GM19238 (cell line): ENCODE measurements at regions not wholly inside any gene's neighbourhood (a gene's known extent, or its start where the extent isn't known, plus 50 kb on each side); places are given as distances from the start of the nearest gene placed in this dataset.

Source experiments
- DNase-seq: peaks from one replicate; pipeline ENCODE4 v3.0.0; 2011; ENCODE audit warnings: low spot score; ENCODE audit not compliant: insufficient read length

DNA sequence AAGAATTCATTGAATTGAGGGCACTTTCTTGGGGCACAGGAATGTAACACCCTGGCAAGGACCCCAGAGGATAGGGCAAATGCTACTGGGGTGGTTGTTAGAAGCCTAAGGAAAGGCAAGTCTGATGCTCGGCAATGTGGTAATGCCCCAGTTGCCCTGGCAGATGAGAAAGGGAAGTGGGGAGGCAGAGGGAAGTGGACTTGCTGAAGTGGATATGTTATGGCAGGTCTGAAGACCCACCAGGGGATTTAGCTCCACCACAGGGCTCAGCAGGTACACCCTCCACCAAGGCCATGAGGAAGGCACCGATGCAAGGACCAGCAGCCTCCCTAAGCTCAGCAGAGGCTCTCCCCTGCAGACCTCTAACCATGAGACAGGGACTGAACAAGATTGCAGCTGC is 184.8 kb downstream of the IRX5 start:
- no peak for DNase-seq

DNA sequence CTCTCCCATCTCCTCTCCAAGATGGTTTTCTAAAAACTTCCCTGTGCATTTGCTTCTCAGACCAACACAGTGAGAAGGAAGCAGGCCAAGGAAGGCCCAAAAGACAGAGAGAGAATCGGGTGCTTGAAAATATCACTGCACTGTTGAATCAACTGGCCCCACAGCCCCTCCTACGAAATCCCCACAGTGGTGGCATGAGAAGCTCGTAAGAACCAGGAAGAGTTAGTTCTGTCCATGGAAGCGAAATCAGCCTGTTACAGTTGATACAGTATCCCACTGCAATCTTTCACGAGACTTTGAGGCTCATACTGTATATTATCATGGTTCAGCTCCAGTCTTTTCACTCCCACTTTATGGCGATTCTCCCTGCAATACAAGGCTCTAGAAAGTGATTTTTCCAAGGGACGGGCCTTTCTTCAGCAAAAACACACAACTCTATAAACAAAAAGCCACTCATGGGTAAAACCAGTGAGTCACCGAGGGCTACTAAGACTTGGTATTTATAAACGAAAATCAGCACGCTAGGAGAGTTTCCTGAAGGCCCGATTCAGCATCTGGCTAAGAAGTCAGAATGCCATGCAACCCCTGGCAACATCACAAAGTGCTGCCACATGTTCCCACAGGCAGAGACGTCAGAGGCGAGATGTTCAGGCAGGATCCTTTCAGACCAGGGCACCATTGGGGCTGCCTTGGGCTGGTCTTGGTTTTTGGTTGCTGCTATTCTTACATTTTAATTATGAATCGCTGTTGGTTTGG is 185.7 kb downstream of the IRX5 start:
- DNase-seq = no peak

GRCh38 chr16:55118701-55119260 is 188.1 kb downstream of the IRX5 start:
- DNase-seq = no peak

DNA sequence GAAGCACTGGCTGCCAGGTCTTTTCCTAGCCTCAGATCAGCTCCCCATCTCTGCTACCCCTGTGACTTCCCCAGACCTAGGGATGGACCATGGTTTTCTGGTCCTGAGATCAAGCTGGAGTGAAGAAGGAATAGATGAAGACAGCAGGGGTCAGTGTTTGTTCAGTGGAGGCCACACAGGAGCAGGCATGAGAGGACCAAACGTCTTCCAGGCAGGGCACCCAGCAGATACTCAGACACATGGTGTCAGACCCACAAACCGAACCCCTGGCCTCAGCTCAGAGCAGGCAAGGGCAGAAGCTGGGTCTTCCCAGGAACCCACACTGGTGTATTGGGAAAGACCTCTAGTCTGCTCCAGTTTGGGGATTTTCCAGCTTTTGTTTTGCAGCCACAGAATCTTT is 189.7 kb downstream of the IRX5 start:
- DNase-seq = no peak

DNA sequence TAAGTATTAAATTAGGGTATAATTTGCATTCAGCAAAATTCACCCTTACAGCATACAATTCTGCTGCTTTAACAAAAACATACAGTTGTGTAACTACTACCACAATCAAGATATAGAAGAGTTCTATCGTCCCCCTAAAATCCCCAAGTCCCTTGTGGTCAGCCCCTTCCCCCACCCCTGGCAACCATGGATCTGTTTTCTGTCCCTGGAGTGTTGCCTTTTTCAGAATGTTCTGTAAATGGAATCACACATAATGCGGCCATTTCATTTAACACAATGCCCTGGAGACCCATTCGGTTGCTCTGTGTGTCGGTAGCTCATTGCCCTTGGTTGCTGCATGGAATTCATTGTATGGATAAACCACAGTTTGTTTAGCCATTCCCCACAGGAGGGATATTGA is 190.2 kb downstream of the IRX5 start:
- no peak for DNase-seq

DNA sequence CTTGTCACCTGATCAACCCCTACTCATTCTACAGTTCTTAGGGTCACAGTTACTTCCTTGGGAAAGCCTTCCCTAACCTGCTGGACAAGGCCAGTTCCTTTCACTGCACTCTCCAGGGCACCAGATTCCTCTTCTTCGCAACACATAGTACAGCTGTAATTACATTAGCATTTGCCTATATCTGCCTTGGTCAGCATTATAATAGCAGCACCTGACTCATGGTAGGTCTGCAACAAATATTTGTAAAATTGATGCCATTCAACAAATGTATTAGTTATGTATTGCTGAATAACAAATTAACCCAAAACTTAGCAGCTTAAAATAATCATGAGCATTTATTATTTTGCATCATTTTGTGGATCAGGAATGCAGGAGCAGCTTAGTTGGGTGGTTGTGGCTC is 193.0 kb downstream of the IRX5 start:
- no peak for DNase-seq

- no peak for DNase-seq
Observed at GRCh38 chr16:55125818-55126385, 195.2 kb downstream of the IRX5 start.

DNA sequence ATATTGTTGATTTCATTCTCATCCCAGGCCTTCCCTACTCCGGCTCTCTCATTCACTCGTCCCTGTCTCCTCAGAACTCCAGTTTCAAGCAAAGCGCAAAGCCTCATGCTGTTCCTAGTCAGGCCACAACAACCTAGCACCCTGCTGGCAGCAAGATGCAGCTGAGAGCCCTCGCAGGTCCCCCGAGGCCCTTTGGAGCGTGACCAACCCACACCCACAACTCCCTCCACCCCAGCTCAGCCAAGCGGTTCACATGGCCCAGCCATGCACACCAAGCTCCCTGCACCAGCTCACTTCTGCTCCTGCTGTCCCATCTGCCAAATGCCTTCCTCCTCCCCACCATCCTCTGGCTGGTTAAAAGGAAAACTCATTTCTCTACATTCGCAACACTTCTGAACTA is 195.8 kb downstream of the IRX5 start:
- DNase-seq = no peak

- DNase-seq = no peak
Observed at GRCh38 chr16:55130456-55130855, 193.5 kb upstream of the IRX6 start.

GRCh38 chr16:55130911-55131310 is 193.1 kb upstream of the IRX6 start:
- no peak for DNase-seq

DNA sequence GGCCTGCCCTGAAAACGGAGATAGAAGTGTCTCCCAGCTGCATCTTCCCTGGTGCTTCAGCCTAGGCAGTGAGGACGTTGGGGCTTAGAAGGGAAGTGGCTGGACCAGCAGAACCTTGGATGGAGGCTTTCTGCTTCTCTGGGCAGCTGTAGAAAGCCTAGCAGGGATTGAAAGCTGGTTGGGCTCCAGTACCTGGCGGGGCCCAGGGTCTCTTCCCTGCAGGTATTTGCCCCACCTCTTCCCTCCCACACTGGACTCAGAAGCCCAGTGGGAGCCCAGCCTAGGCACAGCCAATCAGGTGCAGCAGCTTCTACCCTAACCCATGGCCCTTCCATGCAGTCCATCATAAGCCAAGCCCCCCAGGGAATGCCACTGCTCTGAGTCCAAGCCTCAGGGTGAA is 190.3 kb upstream of the IRX6 start:
- DNase-seq = no peak

DNA sequence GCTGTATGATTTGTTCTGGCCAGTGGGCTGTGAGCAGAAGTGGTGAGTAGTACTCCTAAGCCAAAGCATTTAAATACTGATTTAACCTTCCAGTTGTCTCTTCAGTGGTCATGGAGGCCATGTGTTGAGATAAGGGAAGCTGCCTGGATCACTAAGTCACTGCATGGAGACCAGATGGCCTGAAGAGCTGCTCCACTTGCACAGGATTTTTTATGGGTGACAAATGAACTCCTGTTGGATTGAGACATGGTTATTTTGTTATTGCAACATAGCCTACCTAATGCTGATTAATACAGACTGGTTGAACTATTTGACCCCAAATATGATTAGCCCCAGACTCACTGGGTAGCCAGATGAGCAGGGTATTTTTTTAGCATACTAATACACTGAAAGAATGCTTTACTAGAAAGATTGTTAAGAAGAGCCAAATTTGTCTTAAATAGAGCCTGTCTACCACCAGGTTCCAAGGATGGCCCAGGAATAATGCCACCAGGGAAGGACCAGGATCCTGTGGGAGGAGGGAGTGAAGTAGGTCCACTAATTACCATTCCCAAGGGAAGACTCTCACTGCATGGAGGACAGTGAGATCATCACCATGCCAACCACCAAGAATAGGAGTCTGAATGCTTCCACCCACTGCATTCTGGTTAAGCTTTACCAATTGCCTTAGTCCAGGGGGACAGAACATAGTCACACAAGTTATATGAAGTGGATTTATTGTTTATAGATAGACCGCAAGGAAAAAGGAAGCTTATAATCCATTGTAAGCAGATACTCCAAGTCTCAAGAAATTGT is 187.4 kb upstream of the IRX6 start:
- no peak for DNase-seq

DNA sequence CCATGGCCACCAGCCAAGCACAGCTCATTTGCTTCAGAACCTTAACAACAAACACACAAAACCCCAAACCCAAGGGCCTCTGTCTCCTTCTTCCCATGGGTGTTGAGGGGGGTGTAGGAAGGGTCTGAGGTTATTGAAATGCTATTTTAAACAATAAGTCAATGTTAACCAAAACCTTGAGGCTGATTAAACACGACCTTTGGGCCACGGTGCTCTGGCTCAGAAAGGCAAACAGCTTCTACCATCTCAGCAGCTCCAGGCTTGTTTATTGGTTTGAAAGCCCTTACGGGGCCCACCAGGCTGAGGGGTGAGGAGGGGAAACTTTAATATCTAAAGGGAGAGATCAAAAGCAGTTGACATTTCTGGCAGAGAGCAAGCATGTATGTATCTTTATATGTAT is 185.7 kb upstream of the IRX6 start:
- DNase-seq = no peak

GRCh38 chr16:55142405-55142804 is 181.6 kb upstream of the IRX6 start:
- DNase-seq = no peak

DNA sequence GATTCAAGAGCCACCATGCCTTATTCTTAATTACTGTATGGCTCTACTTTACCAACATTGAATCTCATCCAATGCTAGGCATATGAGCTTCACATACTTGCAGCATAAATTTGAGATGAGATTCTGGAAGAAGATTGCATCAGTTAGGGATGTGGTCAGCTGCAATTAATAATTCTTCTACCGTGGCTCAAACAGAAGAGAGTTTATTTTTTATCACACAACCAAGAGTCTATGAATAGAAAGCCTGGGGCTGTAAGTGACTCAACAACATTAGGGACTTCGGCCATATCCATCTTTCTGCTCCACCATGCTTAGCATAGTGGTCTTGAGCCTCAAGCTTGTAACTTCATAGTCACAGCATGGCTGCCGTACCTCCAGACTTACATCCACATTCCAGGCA is 179.4 kb upstream of the IRX6 start:
- no peak for DNase-seq

DNA sequence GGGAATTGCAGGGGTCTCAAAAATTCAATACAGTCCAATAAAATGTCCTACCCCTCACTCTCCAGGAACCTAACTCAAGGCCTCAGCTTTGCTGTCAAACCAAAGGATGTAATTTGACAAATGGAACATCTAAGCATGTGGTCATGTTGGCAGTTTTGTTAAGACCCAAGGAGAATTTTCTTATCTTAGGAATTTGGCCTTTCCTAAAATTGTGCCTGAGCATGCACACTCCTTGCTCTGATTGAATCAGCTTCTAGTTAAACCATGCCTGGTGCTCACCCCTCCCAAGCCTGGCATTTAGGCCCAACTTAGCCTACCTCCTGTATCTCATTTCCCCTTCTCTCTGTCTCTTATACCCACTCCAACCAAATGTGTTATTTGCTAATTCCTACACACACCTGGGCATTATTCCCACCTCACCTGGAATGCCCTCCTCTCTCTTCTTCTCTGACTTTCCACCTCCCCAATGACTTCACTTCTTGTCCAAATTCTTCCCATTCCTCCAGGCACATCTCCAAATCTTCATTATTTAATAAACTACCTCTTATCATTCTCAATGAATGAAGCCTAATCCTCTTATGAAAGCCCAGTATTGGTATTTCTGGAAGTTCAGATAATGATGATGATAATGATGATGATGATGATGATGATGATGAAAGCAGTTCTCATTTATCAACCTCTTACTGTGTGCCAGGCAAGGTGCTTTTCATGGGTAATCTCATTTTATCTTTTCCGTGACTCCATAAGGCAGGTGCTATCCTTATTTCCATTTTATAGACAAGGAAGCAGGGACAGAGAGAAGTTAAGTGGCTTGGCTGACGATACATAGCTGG is 178.0 kb upstream of the IRX6 start:
- no peak for DNase-seq

DNA sequence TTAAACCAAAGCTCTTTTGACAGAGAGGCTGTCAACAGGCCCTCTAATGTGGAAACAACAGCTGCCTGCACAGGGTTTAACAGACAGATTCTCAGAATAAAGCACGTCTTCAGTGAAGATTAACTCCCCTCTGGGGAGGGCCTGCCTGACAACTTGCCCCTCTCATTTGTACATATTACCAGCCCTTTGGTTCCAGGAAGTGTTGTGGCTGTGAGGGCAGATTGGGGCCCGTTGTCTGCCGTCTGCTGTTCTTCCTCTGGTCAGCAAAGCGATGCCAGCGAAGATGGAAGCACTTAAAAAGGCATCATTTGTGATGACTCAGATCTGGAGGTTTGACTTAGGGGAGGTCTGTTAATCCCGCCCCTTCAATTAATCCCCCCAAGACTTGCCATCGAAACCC is 177.0 kb upstream of the IRX6 start:
- DNase-seq = no peak

DNA sequence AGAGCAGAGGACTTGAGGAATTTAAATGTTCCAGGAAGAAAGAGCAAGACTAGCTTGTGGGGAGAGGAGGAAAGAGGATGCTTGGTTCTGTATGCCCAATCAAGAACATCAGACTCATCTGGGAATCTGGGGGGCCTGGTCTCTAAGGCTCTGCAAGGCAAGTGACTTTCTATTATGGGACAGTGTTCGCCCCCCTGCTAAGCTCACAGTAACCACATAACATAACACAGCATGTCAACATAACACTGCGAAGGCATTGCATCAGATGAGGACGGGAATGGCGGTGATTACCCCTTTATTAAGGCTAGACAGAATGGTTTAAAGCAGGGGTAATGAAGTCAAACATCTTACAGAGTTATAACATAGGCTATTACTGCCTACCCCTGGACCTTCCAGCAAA is 176.6 kb upstream of the IRX6 start:
- DNase-seq = no peak

DNA sequence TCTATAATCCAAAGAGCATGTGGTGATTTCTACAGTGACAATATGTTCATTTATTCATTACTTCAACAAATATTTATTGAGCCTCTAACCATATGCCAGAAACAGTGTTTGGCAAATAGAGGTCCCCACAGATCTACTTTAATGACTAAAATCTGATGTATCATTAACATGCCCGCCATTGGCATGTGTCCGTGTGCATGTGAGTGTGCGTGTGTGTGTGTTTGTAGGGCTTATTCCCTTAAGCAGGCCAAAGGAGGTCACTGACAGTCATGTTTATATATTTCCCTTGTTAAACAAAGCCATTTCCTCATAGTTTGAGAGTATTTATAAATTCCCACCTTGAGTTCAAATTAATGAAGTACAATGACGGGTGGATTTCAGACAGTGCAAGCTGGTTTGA is 174.4 kb upstream of the IRX6 start:
- no peak for DNase-seq

DNA sequence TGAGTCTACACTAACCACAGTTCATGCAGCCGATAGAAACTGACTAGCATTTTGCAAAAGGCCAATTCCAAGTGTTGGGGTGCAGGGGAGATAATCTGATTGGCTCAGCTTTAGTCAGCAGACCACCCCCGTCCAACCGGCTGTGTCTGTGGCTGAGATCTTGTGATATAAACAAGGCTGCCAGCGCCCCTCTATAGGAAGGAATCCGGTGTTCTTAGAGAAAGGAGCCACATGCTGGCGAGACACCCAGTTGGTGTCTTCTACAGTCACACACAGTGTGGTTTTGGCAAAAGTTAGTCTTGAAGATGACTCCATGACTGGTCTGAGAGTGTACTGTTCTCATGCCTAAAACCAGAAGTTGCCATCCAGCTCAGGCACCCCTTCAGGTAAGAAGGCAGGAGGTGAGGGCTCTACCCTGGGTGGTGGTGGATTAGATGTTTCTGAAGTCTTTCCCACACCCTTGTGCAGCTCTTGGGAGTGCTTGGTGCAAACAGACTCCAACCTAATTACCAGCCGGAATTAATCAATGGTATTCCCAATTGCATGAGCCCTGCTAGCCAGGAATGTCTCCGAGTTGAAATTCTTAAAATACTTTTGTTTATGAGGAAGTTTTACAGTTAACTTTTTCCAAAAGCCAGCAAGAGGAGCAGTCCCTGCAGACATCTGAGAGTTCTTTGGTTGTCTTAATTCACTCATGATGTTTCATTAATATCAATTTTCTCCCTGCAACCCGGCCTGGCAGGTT is 172.3 kb upstream of the IRX6 start:
- DNase-seq = no peak

DNA sequence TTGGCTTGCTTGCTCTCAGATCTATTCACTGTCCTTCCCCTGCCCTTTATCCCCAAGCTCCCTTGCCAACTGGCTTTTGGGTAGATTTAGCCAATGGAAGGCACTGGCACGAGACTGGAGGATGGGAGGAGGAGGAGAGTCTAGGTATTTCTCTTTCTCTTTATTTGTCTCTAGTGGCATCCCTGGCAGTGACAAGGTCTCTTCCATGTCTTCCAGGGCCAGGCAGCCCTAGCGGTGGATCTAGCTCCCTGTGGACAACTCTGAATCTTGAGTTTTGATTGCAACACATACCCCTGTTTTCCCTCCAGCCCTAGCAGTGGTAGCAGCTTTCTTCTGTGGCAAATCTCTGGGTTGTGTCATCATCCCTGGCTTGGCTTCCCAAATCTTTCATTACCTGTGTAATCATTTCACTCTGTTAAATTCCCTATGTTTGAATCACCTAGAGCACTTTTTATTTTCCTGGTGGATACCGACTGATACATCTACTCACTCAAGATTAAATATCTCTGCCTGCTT is 171.1 kb upstream of the IRX6 start:
- no peak for DNase-seq
